HG03095 (cell line): ENCODE measurements at regions not wholly inside any gene's neighbourhood (a gene's known extent, or its start where the extent isn't known, plus 50 kb on each side); places are given as distances from the start of the nearest gene placed in this dataset.

ENCODE experiments used
- ATAC-seq: cut with Tn5 transposase; IDR thresholded peaks from one replicate; pipeline ENCODE4 v1.9.1; 2021; ENCODE audit warnings: moderate library complexity; ENCODE audit not compliant: unreplicated experiment

DNA sequence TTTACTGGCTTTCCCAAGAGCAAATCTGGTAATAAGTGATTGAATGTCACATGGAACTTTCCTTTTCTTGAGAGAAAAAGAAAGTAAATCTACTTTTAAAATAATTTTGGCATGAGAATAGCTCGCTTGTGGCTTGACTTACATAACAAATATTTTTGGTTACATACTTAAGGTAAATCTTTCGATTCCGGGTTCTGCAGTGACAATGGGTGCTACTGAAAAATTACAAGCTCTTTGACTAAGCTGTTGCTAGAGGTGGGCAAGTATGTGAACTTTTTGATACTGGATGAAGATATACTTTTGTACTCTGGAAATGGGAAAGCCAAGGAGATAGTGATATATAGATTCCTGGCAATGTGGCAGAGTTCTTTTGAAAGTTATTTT, 51.9 kb upstream of the OTOL1 start:
- ATAC-seq, result no peak

DNA sequence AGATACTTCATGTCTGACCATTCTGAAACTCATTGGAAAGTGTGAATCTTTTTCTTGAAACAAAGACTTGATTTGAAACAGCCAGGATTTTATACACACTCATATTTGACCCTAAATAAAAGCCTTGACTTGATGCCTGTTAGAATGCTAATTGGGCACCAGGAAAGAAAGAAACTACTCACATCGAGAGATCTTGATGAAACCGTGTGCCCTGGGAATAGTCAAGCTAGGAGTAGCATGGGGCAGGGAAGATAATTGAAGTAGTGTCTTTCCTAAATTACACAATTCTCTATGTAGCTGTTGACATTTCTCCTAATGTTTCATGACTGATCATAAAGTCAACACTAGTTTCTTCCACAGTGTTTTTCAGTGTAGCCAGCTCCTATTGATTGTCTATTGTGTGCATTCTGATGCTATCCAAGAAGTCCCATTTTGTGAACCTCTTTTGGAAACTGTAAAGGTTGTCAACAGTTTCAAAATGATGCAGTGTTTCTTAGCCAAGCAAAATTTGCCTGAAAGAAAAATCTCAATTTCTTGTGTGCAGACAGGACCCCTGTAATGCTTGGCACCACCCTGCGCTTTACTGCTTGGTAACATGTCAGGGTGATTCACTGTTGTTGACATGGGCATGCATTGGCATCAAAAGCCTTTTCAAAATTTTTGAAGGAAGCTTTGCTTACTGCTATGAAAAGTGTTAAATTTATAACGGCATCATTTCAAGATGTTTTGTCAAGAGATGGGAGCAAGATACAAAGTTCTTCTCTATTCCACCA, 52.5 kb upstream of the OTOL1 start:
- no peak for ATAC-seq

DNA sequence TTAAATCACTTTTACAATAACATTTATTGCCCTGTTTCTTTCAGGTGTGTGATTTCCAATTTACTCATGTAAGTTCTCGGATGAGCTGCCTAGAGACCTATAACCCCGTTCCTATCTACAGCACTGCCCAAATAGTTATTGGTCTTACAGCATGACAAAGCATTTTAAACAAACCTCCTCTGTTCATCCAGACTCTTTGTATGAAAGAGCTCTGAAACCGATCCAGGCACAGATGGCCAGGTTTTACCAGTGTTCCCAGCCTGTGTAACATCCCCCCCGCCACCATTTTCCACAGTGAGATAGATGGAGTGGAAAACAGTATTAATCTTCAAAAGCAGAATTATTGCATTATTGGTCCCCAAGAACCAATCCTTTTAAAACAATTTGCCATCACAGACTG, 59.0 kb upstream of the SPTSSB start:
- no peak for ATAC-seq

DNA sequence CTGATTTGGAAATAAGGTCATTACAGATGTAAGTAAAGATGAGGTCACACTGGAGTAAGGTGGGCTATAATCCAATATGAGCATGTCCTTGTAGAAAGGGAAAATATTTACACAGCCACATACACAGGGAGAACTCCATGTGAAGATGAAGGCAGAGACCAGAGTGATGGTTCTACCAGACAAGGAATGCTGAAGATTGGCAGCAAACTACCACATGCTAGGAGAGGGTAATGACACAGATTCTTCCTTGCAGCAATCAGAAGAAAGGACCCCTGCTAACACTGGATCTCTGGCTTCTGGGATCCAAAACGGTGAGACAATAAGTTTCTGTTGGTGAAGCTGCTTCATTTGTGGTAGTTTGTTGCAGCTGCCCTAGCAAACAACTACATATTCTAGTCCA, 56.0 kb upstream of the SPTSSB start:
- no peak for ATAC-seq

DNA sequence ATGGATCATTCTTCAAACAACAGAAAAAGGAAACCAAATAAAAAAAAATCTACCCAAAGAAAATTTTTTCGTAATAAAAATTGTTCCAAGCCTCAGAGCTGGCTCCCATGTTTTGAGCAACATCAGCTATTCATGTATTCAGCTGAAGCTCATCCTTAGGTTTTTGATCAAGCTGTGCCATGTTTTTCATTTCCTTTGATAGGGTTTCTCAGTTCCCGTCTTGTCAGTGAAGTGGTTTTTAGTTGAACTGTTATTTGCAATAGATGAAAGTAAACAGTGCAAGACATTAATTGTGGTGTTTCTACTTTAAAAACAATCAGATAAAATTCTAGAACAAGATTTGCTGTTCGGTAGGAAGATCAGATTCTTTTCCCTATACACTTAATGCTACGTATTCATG, 55.4 kb upstream of the SPTSSB start:
- no peak for ATAC-seq

DNA sequence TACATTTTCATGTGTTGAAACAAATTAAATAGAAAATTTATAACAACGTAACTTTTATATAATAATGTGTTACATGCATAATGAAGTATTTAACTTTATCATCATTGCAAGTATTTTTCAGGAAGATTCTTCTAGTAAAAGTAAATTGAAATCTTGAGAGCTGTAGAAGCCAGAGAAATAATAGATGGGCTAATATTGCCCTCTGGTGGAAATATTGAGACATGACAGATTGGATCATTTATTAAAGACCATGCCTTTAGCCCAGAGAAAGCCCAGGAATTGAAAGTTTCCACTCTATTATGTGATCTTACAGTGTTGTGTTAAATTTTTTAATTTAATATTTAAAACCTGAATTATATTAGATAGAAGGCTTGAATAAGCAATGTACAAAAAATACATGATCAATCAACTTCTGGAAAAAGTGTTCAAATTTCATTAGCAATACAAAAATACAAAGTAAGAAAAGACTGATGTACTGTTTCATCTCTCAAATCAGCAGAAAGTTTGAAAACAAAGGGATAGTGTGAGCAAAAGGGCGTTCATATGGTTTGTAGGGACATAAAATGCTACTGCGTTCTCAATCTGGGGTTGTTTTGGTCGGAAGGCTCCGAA, 52.7 kb upstream of the SPTSSB start:
- ATAC-seq, result peak; percentile 46

DNA sequence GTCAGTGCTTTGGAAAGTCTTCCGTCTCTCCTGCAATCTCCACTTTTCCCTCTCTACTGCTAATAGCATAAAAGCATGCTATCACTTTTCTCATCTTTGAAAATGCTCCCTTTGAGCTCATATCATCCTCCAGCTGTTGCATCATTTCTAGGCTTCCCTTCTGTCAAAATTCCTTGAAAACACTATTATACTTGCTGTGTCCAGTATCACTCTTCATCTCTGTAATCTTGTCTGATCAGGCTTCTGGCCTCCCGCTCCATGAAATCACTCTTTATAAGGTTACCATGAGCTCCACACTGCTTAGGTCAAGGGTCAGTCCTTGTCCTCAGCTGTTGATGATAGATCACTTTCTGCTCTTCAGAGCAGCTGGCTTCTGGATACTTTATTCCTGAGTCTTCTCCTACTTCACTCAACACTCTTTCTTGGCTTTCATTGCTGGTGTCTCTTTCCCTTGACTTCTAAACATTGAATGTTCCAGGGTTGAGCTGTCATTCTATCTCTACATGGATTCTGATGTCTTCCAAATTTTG, 50.9 kb upstream of the SPTSSB start:
- no peak for ATAC-seq
